Iris pigment epithelial cell (primary cell): ENCODE measurements at regions not wholly inside any gene's neighbourhood (a gene's known extent, or its start where the extent isn't known, plus 50 kb on each side); places are given as distances from the start of the nearest gene placed in this dataset.
"Not testable (repeated sequence)": the region's sequence is repeated elsewhere in the genome, so short reads cannot be mapped to it uniquely, and the experiment has no call there.

Source experiments
- DNase-seq: peaks from one replicate; pipeline ENCODE4 v3.0.0-alpha.2; 2011; ENCODE audit warnings: low read depth

DNA sequence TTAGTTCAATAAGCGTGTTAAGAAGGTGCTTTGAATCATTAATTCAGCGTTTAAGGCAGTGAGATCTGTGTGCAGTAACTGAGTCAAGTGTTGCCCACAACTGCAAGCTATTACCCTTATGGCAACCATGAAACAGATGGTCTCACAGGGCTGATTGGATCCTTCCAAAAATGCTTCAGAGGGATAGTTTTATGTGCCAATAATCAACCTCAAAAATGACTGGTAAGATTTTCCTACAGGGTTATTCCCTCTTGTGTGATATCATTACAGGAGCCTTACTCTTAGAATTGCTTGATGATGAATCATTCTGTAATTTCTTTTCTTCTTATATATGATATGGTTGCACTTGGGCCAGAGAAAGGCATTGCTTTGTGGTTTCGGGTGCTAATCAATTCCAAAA lies 1299.2 kb upstream of the ATXN8OS start:
- peak; percentile 8 for DNase-seq

GRCh38 chr13:68806125-68806524 lies 1301.5 kb upstream of the ATXN8OS start:
- no peak for DNase-seq

- DNase-seq = no peak
Measured at GRCh38 chr13:68784275-68784674, 1323.4 kb upstream of the ATXN8OS start.

DNA sequence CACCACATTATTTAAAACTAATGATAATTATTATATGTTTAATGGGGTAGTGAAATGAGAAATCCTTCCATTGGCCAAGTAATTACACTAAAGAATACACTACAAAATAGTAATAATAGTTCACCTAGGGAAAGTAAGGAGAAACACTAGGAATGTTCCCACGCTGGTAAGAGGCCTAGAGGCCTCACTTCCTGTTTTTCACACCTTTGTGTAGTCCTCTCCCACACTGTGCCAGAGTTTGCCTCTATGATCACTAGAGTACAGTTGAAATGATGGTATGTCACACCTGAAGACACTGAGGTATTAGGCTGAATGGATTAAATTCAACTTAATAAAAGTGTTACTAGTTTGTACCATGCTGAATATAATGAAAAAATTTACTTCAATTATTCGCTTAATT lies 1348.0 kb upstream of the ATXN8OS start:
- no peak for DNase-seq

GRCh38 chr13:68749796-68750195 lies 1357.8 kb upstream of the ATXN8OS start:
- peak; percentile 0 for DNase-seq

- DNase-seq = peak; percentile 10
Measured at GRCh38 chr13:68748038-68748437, 1359.6 kb upstream of the ATXN8OS start.

DNA sequence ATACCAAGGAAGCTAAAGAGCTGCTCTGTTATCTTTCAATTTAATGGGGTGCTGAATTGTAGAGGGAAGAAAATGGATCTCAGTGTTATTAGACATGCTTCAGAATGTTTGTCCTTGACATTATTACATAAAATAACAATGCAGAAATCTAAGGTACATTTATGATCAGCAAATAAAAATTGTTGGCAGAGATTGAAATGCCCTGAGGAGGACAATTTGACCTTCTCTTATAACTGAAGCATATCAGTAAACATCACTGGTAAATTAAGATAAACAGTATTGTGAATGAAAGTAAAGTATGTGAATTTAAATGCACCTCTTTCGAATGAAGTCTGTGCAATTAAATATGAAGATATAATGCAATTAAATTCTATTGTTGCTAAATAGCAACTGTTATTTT lies 1362.1 kb upstream of the ATXN8OS start:
- DNase-seq = no peak

DNA sequence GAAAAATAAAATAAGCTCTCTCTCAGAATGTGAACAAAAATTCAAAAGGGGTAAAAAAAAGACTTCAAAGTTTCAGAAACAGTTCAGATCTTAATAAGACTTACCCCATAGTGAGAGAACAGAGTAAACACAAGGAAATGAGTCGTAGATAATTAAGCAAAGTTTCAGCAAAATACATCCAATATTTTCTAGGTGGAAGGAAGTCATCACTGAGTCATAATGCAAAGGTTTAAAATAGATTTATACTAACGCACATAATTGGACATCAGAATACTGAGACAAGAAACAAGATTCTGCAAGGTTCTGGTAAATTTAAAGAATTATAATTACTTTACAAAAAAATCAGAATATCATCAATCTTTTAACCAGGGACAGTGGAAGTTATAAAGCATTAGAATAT lies 1370.7 kb upstream of the ATXN8OS start:
- DNase-seq = no peak

DNA sequence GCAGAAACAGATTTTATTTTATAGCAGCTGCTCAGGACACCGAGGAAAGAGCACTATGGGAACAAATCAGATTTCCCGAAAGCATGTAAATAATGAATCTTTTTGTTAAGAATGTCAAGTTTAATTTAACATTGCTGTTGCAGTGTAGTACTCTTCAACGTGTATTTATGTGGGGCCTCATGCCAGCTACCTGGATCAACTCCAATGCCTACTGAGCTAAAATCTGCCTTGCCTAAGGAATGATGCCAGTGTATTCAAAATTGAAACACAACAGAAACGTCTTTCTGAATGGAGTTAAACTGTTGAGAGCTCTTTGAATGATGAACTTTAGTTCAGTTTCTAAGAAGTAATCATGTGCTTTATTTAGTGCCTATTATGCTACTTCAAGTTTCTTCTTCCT lies 1379.8 kb upstream of the ATXN8OS start:
- DNase-seq = no peak

- peak; percentile 21 for DNase-seq
Measured at GRCh38 chr13:68727165-68727564, 1380.5 kb upstream of the ATXN8OS start.

DNA sequence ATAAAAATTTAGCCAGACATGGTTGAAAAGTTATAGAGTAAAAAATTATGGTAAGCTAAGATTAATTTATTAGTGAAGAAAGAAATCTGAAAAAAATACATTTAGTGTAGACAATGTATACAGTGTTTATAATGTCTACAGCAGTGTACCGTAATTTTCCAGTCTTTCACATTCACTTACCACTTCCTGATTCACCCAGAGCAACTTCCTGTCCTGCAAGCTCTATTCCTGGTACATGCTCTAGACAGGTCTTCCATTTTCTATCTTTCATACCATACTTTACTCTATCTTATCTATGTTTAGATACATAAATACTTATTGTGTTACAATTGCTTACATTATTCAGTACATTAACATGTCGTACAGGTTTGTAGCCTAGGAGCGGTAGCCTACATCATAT lies 1387.8 kb upstream of the ATXN8OS start:
- DNase-seq = no peak

DNA sequence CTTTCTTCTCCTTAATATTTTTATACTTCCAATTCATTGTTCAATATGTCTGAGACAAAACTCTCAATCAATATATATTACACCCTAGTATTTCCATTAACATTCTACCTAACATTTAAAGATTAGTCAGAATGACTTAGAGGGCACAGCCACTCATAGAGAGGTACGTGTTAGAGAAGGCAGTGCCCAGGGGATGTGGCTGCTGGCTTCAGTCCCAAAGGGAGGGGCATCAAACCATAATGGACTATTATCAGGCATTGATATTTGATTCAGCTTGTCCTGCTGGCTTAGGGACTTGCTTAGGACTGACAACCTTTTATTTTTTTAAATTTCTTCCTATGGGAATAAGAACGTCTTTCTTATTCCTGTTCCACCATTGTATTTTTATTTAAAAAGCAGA lies 1392.0 kb upstream of the ATXN8OS start:
- no peak for DNase-seq

DNA sequence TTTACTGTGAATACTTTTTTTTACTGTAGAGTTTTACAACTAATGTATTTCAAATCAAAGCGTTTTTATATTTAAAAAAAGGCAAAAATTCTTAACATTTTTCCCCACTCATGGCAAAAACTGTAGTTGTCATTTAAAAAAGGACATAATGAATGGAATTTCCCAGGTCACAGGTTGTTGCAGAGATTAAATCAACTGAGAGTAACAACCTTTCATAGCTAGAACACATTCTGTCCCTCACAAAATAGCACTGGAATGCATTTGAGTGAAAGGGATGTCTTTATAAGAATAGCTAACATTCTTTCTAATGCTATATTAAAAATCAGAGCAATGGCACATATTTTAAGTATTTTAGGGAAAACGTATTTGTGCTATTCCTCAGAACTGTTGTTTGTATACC lies 1393.3 kb upstream of the ATXN8OS start:
- no peak for DNase-seq

DNA sequence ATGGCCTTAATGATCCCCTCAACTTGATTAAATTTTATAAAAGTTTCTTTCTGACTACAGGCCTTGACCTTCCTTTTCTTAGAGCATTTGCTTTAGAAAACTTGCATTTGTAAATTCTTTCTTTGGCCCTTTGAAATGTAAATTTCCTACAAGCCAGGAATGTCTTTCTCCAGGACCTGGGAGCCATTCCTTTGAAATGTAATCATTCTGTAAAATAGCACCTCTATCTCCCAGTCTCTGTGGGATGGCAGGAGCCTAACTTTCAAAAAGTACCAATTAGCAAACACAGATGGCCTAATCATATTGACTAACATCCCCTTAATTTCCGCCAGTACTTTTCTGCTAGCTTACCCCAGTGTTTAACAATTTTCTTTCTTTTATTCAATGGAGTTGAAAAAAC lies 1394.2 kb upstream of the ATXN8OS start:
- DNase-seq = no peak

DNA sequence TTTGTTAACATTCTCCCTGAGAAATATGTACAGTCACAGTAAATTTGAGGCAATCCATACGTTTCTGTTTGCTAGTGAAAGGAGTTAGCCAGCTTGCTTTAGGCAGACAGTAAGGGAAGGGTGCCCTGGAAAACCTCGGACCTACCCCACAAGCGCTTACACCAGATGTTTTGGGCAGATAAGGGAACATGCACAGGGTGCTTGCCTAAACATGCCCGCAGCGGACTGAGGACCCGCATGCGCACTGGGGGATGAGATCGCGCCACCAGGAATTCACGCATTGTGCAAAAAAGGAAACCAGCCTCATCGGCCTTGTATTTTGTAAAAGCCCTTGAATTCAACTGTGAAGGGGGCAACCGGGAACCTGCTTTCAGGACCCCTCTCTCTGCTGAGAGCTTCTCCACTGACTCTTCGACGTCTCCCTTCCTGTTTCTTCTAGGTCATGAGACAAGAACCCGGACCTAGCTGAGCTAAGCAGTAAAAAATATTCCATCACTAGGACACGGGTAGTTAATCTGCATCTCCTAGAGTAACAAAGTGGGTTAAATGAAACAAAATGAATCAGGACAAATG lies 1399.2 kb upstream of the ATXN8OS start:
- DNase-seq = no peak

DNA sequence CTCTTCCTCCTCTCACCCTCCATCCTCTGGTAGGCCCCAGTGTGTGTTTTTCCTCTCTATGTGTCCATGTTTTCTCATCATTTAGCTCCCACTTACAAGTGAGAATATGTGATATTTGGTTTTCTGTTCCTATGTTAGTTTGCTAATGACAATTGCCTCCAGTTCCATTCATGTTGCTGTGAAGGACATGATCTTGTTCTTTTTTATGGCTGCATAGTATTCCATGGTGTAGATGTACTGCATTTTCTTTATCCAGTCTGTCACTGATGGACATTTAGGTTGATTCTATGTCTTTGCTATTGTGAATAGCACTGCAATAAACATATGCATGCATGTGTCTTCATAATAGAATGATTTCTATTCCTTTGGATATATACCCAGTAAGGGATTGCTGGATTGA lies 1401.6 kb upstream of the ATXN8OS start:
- not testable (repeated sequence) for DNase-seq

- DNase-seq = peak; percentile 5
Measured at GRCh38 chr13:68697551-68697950, 1410.1 kb upstream of the ATXN8OS start.

DNA sequence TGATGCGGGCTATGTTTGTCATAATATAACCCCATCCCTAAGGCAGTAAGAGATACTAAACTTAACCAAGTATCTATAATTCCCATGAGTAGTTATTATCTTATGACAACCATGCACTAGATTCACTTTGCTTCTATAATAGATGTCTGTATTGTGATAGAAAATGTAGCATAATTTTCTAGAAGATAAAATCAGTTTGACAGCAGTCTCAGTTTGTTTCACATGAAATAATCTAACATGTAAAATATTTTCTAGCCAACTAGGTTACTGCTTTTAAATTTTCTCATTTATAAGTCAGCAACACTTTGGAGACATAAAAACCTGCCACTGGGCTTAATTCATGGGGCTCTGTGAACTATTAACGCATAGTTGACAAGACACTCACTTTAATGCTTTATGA lies 1410.7 kb upstream of the ATXN8OS start:
- DNase-seq = no peak

DNA sequence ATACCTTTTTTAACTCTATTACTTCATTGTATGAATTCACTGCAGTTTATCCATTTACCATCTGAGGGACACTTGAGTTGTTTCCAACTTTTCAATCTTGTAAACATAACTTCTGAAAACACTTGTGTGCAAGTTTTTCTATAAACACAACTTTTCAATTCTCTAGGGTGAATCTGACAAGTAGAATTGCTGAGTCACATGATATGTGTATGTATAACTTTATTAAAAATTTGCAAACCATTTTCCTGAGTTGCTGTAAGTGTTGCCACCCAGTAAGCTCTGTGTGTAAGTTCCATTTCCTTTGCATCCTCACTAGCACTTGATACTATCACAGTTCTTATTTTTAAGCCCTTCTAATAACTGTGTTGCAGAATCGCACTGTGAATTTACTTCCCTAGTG lies 1415.6 kb upstream of the ATXN8OS start:
- no peak for DNase-seq

GRCh38 chr13:68690567-68690966 lies 1417.1 kb upstream of the ATXN8OS start:
- DNase-seq = no peak

DNA sequence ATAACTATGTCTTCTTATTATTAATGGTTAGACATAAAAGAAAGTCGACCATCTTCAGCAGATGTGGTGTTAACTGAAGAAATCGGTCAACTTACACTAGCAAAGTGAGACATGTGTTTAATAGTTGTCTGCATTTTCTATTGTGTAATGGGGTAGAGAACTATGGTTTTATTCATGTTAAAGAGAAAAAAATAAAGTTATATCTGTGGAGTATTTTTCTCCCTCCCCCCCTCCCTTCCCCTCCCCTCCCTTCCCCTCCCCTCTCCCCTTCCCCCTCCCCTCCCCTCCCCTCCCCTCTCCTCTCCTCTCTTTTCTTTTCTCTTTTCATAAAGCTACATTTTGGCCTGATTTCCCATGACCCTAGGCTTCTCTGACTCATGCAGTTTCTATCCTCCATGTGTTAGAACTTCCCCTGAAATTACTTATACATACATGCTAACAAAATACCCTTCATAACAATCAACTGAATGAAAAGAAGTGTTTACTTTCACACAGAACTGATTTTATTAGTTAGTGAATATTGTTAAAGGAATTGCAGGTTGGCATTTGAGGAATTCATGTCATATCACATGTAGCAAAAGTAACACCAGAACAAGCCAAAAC lies 1431.0 kb upstream of the ATXN8OS start:
- DNase-seq = peak; percentile 1

- no peak for DNase-seq
Measured at GRCh38 chr13:68675209-68675608, 1432.4 kb upstream of the ATXN8OS start.

DNA sequence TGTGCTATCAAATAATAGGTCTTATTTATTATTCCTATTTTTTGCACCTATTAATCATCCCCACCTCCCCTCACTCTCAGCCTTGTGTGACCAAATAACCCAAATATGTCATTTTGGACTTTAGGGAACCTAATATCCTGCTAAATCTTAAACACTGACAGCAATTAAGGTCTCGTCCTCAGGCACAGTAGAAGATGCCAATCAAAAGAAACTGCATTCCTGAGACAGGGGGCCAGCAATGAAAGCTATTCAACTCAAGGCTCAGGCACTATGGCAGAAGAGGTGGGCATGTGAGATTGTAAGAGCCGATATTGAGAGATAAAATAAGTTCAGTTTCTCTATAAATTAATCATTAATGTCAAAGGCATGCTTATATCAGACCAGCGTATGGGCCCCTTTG lies 1437.7 kb upstream of the PCDH9 start:
- no peak for DNase-seq

- no peak for DNase-seq
Measured at GRCh38 chr13:68666774-68667397, 1436.8 kb upstream of the PCDH9 start.
